Neuronal stem cell (in vitro differentiated cells): ENCODE measurements at regions not wholly inside any gene's neighbourhood (a gene's known extent, or its start where the extent isn't known, plus 50 kb on each side); places are given as distances from the start of the nearest gene placed in this dataset.

Experiments used
- DNase-seq: peaks from one replicate; pipeline ENCODE4 v3.0.0-alpha.2; 2013; ENCODE audit warnings: low spot score
- H2AFZ ChIP-seq: one replicate; pipeline ENCODE4 v1.6.1; 2013; ENCODE audit warnings: mild to moderate bottlenecking, low read length, inconsistent platforms
- H2AK5ac ChIP-seq: 2 replicates; pipeline ENCODE4 v1.6.1; 2013; ENCODE audit warnings: low read depth, mild to moderate bottlenecking, inconsistent platforms, low read length, moderate library complexity, mixed read lengths
- H2BK120ac ChIP-seq: 2 replicates; pipeline ENCODE4 v1.6.1; 2013; ENCODE audit warnings: low read depth, mild to moderate bottlenecking, inconsistent platforms, low read length, moderate library complexity, mixed read lengths
- H2BK12ac ChIP-seq: one replicate; pipeline ENCODE4 v1.6.1; 2013; ENCODE audit warnings: low read length, inconsistent platforms
- H2BK15ac ChIP-seq: 2 replicates; pipeline ENCODE4 v1.6.1; 2013; ENCODE audit warnings: mild to moderate bottlenecking, low read length, inconsistent platforms, mixed read lengths
- H2BK5ac ChIP-seq: one replicate; pipeline ENCODE4 v1.6.1; 2013; ENCODE audit warnings: inconsistent platforms, mild to moderate bottlenecking, low read length, moderate library complexity
- H3K14ac ChIP-seq: one replicate; pipeline ENCODE4 v1.6.1; 2013; ENCODE audit warnings: low read length, inconsistent platforms
- H3K18ac ChIP-seq: 2 replicates; pipeline ENCODE4 v1.6.1; 2013; ENCODE audit warnings: low read length, inconsistent platforms
- H3K23ac ChIP-seq: 2 replicates; pipeline ENCODE4 v1.6.1; 2013; ENCODE audit warnings: low read depth, mild to moderate bottlenecking, mixed read lengths, low read length, inconsistent platforms; ENCODE audit not compliant: poor library complexity
- H3K27ac ChIP-seq: replicated peaks from 3 replicates; pipeline ENCODE4 v1.5.1; 2013; ENCODE audit warnings: low read length, inconsistent platforms
- H3K27me3 ChIP-seq, 3 experiments: 2 replicates each; pipeline ENCODE4 v1.6.1; 2013; ENCODE audit warnings: low read length in 3 of 3, mild to moderate bottlenecking in 2 of 3, inconsistent platforms in 1 of 3, low read depth in 1 of 3, mixed read lengths in 1 of 3, moderate library complexity in 1 of 3; ENCODE audit not compliant: control insufficient read depth in 3 of 3, insufficient read depth in 3 of 3
- H3K36me3 ChIP-seq, 2 donors: replicated peaks in 1 of 2; 2 replicates each; pipeline ENCODE4 v1.6.1; 2013; ENCODE audit warnings: low read length in 2 of 2; ENCODE audit not compliant: control insufficient read depth in 2 of 2, insufficient read depth in 2 of 2
- H3K4ac ChIP-seq: 2 replicates; pipeline ENCODE4 v1.6.1; 2013; ENCODE audit warnings: inconsistent platforms, mild to moderate bottlenecking, low read length, moderate library complexity
- H3K4me1 ChIP-seq, 2 donors: 1 replicate in 1 of 2; 2 replicates in 1 of 2; pipeline ENCODE4 v1.6.1; 2013; ENCODE audit warnings: low read length in 2 of 2, low read depth in 1 of 2; ENCODE audit not compliant: control insufficient read depth in 2 of 2, insufficient read depth in 1 of 2
- H3K4me2 ChIP-seq: one replicate; pipeline ENCODE4 v1.6.1; 2013; ENCODE audit warnings: mild to moderate bottlenecking, low read length, inconsistent platforms; ENCODE audit not compliant: insufficient read depth, poor library complexity, severe bottlenecking
- H3K4me3 ChIP-seq, 2 donors: 2 replicates each; pipeline ENCODE4 v1.5.1; 2013; ENCODE audit warnings: low read length in 2 of 2, mild to moderate bottlenecking in 2 of 2, inconsistent platforms in 1 of 2, moderate library complexity in 1 of 2
- H3K79me1 ChIP-seq: one replicate; pipeline ENCODE4 v1.6.1; 2013; ENCODE audit warnings: low read depth, mild to moderate bottlenecking, inconsistent platforms, low read length, moderate library complexity
- H3K9ac ChIP-seq: one replicate; pipeline ENCODE4 v1.6.1; 2013; ENCODE audit warnings: mild to moderate bottlenecking, low read depth, low read length, inconsistent platforms; ENCODE audit not compliant: poor library complexity
- H3K9me3 ChIP-seq, 2 donors: replicated peaks in 1 of 2; 2 replicates each; pipeline versions ENCODE3 to v1.6.1; 2013; ENCODE audit warnings: low read length in 2 of 2, mild to moderate bottlenecking in 2 of 2, inconsistent platforms in 1 of 2, low read depth in 1 of 2, mixed read lengths in 1 of 2, moderate library complexity in 1 of 2; ENCODE audit not compliant: control insufficient read depth in 2 of 2, insufficient read depth in 1 of 2
- H4K8ac ChIP-seq: one replicate; pipeline ENCODE4 v1.6.1; 2013; ENCODE audit warnings: low read depth, mild to moderate bottlenecking, inconsistent platforms, low read length, moderate library complexity
- H4K91ac ChIP-seq: one replicate; pipeline ENCODE4 v1.6.1; 2013; ENCODE audit warnings: low read length, low read depth, mild to moderate bottlenecking, inconsistent platforms; ENCODE audit not compliant: poor library complexity
- WGBS, 2 donors: extraction: QIAGEN DNeasy Blood & Tissue Kit; methylation state at CpG; one replicate each; pipeline ENCODE4 v1.1.7; 2013; ENCODE audit warnings: missing lambda C conversion rate in 2 of 2, mixed read lengths in 1 of 2; ENCODE audit not compliant: insufficient read length in 2 of 2, insufficient replicate concordance in 1 of 2; ENCODE audit errors: extremely low coverage in 2 of 2; 5-methylcytosine and 5-hydroxymethylcytosine counted together

DNA sequence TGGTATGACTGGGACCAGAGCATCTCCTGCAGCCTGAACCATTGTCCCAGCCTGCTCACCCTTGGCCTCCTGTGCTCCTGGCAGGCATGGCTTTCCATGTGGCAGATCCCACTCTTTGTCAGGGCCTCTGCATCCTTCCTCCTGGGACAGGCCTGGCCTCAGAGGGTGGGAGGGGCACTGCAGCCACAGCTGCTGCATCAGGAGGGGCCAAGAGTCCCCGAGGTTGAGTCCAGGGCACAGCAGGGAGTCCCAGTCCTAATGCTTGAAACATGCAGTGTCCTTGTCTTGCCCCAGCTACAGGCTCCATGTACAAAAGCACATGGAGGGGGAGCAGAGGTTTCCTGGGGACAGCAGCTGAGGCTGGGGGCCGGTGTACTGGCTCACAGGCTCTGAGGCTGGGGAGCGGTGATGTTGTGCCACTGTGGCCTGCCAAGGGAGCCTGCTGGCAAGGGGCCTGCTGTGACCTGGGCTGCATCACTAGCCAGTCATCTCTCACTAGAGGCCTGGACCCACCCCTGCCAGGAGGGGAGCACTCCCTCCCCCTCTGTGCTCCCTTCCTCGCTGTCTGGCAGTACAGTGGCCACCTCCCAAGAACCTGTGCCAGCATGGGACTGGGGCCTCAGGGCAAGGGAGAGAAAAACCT, 144.8 kb downstream of the ZNF248 start:
- H3K9me3 ChIP-seq = peaks cover 0 to 36% of the 10 kb centered on the region in 2 donors
- H3K18ac ChIP-seq = peak overlapping the region; percentile 28
- no peaks in the 10 kb centered on the region for H3K36me3 ChIP-seq
- no peak overlapping the region for H4K91ac ChIP-seq
- H2BK12ac ChIP-seq = no peak overlapping the region
- no peak overlapping the region for H3K27ac ChIP-seq
- DNase-seq = no peak
- no peaks in the 10 kb centered on the region for H3K27me3 ChIP-seq
- H3K4me2 ChIP-seq = no peak overlapping the region
- H2BK120ac ChIP-seq = no peak overlapping the region
- peaks cover 2% of the 10 kb centered on the region for H3K79me1 ChIP-seq
- no peak overlapping the region for H2BK5ac ChIP-seq
- no peak overlapping the region for H2BK15ac ChIP-seq
- peak overlapping the region in 1 of 2 donors; percentile 10 for H3K4me3 ChIP-seq
- no peak overlapping the region for H3K4ac ChIP-seq
- H3K23ac ChIP-seq = peak overlapping the region; percentile 73
- no CpG with 5 or more reads among the region's 4 CpGs for WGBS, 2 donors
- no peak overlapping the region for H2AFZ ChIP-seq
- H2AK5ac ChIP-seq = no peak overlapping the region
- H4K8ac ChIP-seq = no peak overlapping the region
- no peak overlapping the region for H3K9ac ChIP-seq
- H3K4me1 ChIP-seq = no peaks in the 10 kb centered on the region
- no peak overlapping the region for H3K14ac ChIP-seq

- Histone ChIP-seq H2BK5ac (no peak overlapping the region), H3K4me2 (no peak overlapping the region), H3K9me3 (peaks cover 0 to 39% of the 10 kb centered on the region in 2 donors), H3K27me3 (no peaks in the 10 kb centered on the region), H3K23ac (no peak overlapping the region), H4K8ac (no peak overlapping the region), H3K14ac (no peak overlapping the region), H3K36me3 (no peaks in the 10 kb centered on the region), H3K4me1 (no peaks in the 10 kb centered on the region), H2BK15ac (no peak overlapping the region), H2AK5ac (no peak overlapping the region), H2AFZ (no peak overlapping the region), H3K9ac (no peak overlapping the region), H3K27ac (no peak overlapping the region), H2BK120ac (no peak overlapping the region), H3K4me3 (peak overlapping the region in 1 of 2 donors; percentile 10), H2BK12ac (no peak overlapping the region), H3K79me1 (peaks cover 2% of the 10 kb centered on the region), H4K91ac (no peak overlapping the region), H3K4ac (no peak overlapping the region), H3K18ac (no peak overlapping the region)
- WGBS, 2 donors = no CpG with 5 or more reads among the region's 13 CpGs
- DNase-seq = no peak
These were observed 145.6 kb downstream of the ZNF248 start for GRCh38 chr10:37711617-37712488.

DNA sequence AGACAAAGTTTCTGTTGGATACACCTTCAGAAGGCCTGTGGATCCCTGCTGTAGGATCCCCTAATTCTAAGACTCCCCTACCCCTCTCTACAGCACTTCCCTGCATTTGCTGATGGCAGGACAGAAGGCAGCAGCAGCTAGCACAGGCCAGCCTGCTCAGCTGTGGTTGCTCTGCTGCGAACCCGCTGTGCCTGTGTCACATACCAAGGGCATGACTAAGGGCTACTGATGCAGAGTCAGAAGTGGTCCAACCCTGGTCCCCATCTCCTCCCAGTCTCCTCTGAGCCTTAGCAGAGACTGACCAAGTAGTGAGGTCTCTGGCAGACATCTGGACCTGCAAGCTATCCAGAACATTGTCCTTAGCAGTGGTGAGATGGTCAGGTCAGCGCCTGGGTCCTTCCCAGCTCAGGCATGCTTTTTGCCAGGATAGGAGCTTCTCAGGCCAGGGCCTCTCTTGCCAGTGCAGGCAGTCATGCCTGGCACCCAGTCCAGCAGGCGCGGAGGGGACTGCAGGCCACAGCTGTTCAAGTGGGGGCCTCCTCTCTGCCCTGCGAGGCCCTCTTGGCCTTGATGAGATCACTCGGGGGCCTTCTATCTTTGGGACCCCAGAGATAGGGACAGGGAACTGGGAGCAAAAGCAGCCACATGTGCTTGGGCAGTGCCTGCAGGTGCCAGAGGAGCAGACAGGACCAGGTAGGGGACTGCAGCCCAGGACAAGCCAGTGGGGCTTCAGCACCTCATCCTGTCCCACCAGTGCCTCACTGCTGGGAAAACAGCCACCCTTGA, 146.4 kb downstream of the ZNF248 start:
- no peak overlapping the region for H2BK5ac ChIP-seq
- no peak overlapping the region for H3K9ac ChIP-seq
- no peak overlapping the region for H3K4ac ChIP-seq
- H3K36me3 ChIP-seq = no peaks in the 10 kb centered on the region
- DNase-seq = no peak
- no peak overlapping the region for H3K4me3 ChIP-seq
- H4K91ac ChIP-seq = no peak overlapping the region
- no peaks in the 10 kb centered on the region for H3K27me3 ChIP-seq
- no peak overlapping the region for H3K27ac ChIP-seq
- no peak overlapping the region for H3K4me2 ChIP-seq
- H3K9me3 ChIP-seq = peaks cover 0 to 41% of the 10 kb centered on the region in 2 donors
- H4K8ac ChIP-seq = no peak overlapping the region
- peaks cover 2% of the 10 kb centered on the region for H3K79me1 ChIP-seq
- H2BK15ac ChIP-seq = no peak overlapping the region
- no peak overlapping the region for H2AK5ac ChIP-seq
- H3K14ac ChIP-seq = no peak overlapping the region
- H3K4me1 ChIP-seq = no peaks in the 10 kb centered on the region
- no peak overlapping the region for H2BK120ac ChIP-seq
- WGBS, 2 donors = no CpG with 5 or more reads among the region's 7 CpGs
- no peak overlapping the region for H3K18ac ChIP-seq
- H2BK12ac ChIP-seq = no peak overlapping the region
- H3K23ac ChIP-seq = no peak overlapping the region
- H2AFZ ChIP-seq = no peak overlapping the region
